Osteoblast (primary cell): ENCODE measurements at regions not wholly inside any gene's neighbourhood (a gene's known extent, or its start where the extent isn't known, plus 50 kb on each side); places are given as distances from the start of the nearest gene placed in this dataset.

Experiments
- DNase-seq: peaks from one replicate; pipeline ENCODE4 v3.0.0; 2011; ENCODE audit warnings: low spot score, mixed read lengths; ENCODE audit not compliant: insufficient read length; ENCODE audit errors: missing footprints
- H2AFZ ChIP-seq: 2 replicates; pipeline ENCODE4 v1.6.0; 2011; ENCODE audit warnings: mild to moderate bottlenecking, low read length
- H3K27ac ChIP-seq: 2 replicates; pipeline ENCODE4 v1.5.1; 2011; ENCODE audit warnings: mild to moderate bottlenecking, low read depth, low read length, moderate library complexity
- H3K27me3 ChIP-seq: 2 replicates; pipeline ENCODE4 v1.6.0; 2012; ENCODE audit warnings: mild to moderate bottlenecking, control low read depth, inconsistent platforms, low read length, moderate library complexity; ENCODE audit not compliant: insufficient read depth
- H3K36me3 ChIP-seq: 2 replicates; pipeline ENCODE4 v1.5.1; 2011; ENCODE audit warnings: mild to moderate bottlenecking, low read length, control low read depth, moderate library complexity; ENCODE audit not compliant: insufficient read depth
- H3K4me1 ChIP-seq: 2 replicates; pipeline ENCODE4 v1.5.1; 2011; ENCODE audit warnings: mild to moderate bottlenecking, low read length, control low read depth, moderate library complexity; ENCODE audit not compliant: insufficient read depth
- H3K4me2 ChIP-seq: 2 replicates; pipeline ENCODE4 v1.6.0; 2011; ENCODE audit warnings: mild to moderate bottlenecking, low read length; ENCODE audit not compliant: insufficient read depth
- H3K4me3 ChIP-seq: fragments of 200-600 bp; sonication (generic); 3 replicates; pipeline ENCODE4 v1.5.1; 2012; ENCODE audit warnings: mild to moderate bottlenecking, low read length, inconsistent platforms; ENCODE audit not compliant: insufficient read depth
- H3K79me2 ChIP-seq: 2 replicates; pipeline ENCODE4 v1.6.0; 2012; ENCODE audit warnings: mild to moderate bottlenecking, low read length, control low read depth, inconsistent platforms; ENCODE audit not compliant: insufficient read depth
- H3K9me3 ChIP-seq: 2 replicates; pipeline ENCODE4 v1.5.1; 2011; ENCODE audit warnings: low read depth, low read length, control low read depth
- H4K20me1 ChIP-seq: 2 replicates; pipeline ENCODE4 v1.6.0; 2012; ENCODE audit warnings: mild to moderate bottlenecking, low read length, control low read depth; ENCODE audit not compliant: insufficient read depth
- CTCF ChIP-seq: IDR thresholded peaks from 2 replicates; pipeline ENCODE4 v1.5.1; 2011; ENCODE audit warnings: mild to moderate bottlenecking, low read depth, low read length, moderate library complexity; ENCODE audit errors: extremely low read depth

GRCh38 chr18:79598633-79599175 is 80.9 kb upstream of the CTDP1 start:
- H3K36me3 ChIP-seq = no peaks in the 10 kb centered on the region
- no peak overlapping the region for H2AFZ ChIP-seq
- H3K9me3 ChIP-seq = no peaks in the 10 kb centered on the region
- H4K20me1 ChIP-seq = no peaks in the 10 kb centered on the region
- H3K27ac ChIP-seq = no peak overlapping the region
- no peak for TF ChIP-seq CTCF
- H3K4me1 ChIP-seq = peaks cover 5% of the 10 kb centered on the region
- no peak overlapping the region for H3K4me2 ChIP-seq
- no peak overlapping the region for H3K4me3 ChIP-seq
- no peaks in the 10 kb centered on the region for H3K79me2 ChIP-seq
- peaks cover 55% of the 10 kb centered on the region for H3K27me3 ChIP-seq
- peak; percentile 74 for DNase-seq

- Histone ChIP-seq H3K27ac (no peak overlapping the region), H3K4me1 (peaks cover 5% of the 10 kb centered on the region)
- DNase-seq = peak; percentile 94
Observed at GRCh38 chr18:79599441-79599931, 80.1 kb upstream of the CTDP1 start.

GRCh38 chr18:79600141-79600540 is 79.5 kb upstream of the CTDP1 start:
- no peak for TF ChIP-seq CTCF
- Histone ChIP-seq H3K4me3 (no peak overlapping the region), H3K27ac (no peak overlapping the region)

More at GRCh38 chr18:79599441-79599931, 80.1 kb upstream of the CTDP1 start:
- no peak overlapping the region for H3K4me3 ChIP-seq
- no peaks in the 10 kb centered on the region for H4K20me1 ChIP-seq
- H2AFZ ChIP-seq = no peak overlapping the region
- H3K36me3 ChIP-seq = no peaks in the 10 kb centered on the region
- H3K9me3 ChIP-seq = no peaks in the 10 kb centered on the region
- H3K27me3 ChIP-seq = peaks cover 48% of the 10 kb centered on the region
- TF ChIP-seq CTCF = no peak
- no peaks in the 10 kb centered on the region for H3K79me2 ChIP-seq
- H3K4me2 ChIP-seq = peak overlapping the region; percentile 0

GRCh38 chr18:79600596-79600995 is 79.0 kb upstream of the CTDP1 start:
- Histone ChIP-seq H3K4me1 (peaks cover 5% of the 10 kb centered on the region), H3K4me3 (no peak overlapping the region), H3K4me2 (no peak overlapping the region), H3K27ac (no peak overlapping the region), H3K79me2 (no peaks in the 10 kb centered on the region), H3K27me3 (peaks cover 38% of the 10 kb centered on the region), H4K20me1 (no peaks in the 10 kb centered on the region), H2AFZ (no peak overlapping the region), H3K36me3 (no peaks in the 10 kb centered on the region), H3K9me3 (no peaks in the 10 kb centered on the region)
- no peak for TF ChIP-seq CTCF
- peak; percentile 71 for DNase-seq

More at GRCh38 chr18:79600141-79600540, 79.5 kb upstream of the CTDP1 start:
- no peaks in the 10 kb centered on the region for H3K79me2 ChIP-seq
- no peaks in the 10 kb centered on the region for H4K20me1 ChIP-seq
- peaks cover 5% of the 10 kb centered on the region for H3K4me1 ChIP-seq
- no peaks in the 10 kb centered on the region for H3K36me3 ChIP-seq
- H3K9me3 ChIP-seq = no peaks in the 10 kb centered on the region
- H2AFZ ChIP-seq = no peak overlapping the region
- no peak overlapping the region for H3K4me2 ChIP-seq
- H3K27me3 ChIP-seq = peaks cover 43% of the 10 kb centered on the region
- peak; percentile 56 for DNase-seq
